ENCODE measurements at regions not wholly inside any gene's neighbourhood (a gene's known extent, or its start where the extent isn't known, plus 50 kb on each side); places are given as distances from the start of the nearest gene placed in this dataset.

DNA sequence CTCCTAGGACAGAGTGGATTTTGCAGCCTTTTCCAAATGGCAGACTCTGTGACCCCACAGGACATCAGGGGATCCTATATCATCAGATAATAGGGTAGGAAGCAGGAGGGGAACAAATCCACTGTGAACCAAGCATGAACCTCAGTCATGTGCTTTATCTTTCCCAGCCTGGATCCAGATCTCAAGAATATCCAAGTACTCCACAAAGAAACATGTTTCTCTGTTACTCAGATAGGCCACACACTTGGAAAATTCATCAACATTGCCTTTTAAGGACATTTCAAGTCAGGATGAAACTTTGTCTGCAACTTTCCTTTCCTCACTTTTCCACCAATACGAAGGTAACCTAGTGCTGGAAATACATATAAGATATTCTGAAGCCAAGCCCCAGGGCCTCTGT lies 85.8 kb downstream of the RDH14 start:
- TF ChIP-seq, protein P1, sequence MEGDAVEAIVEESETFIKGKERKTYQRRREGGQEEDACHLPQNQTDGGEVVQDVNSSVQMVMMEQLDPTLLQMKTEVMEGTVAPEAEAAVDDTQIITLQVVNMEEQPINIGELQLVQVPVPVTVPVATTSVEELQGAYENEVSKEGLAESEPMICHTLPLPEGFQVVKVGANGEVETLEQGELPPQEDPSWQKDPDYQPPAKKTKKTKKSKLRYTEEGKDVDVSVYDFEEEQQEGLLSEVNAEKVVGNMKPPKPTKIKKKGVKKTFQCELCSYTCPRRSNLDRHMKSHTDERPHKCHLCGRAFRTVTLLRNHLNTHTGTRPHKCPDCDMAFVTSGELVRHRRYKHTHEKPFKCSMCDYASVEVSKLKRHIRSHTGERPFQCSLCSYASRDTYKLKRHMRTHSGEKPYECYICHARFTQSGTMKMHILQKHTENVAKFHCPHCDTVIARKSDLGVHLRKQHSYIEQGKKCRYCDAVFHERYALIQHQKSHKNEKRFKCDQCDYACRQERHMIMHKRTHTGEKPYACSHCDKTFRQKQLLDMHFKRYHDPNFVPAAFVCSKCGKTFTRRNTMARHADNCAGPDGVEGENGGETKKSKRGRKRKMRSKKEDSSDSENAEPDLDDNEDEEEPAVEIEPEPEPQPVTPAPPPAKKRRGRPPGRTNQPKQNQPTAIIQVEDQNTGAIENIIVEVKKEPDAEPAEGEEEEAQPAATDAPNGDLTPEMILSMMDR (IDR thresholded peaks at IDR 0.05; ENCODE audit: low read length): no peak
- TF ChIP-seq EZH2 (IDR thresholded peaks at IDR 0.05; ENCODE audit: borderline replicate concordance, low read length): no peak
